Calu3 (cell line): ENCODE measurements at regions not wholly inside any gene's neighbourhood (a gene's known extent, or its start where the extent isn't known, plus 50 kb on each side); places are given as distances from the start of the nearest gene placed in this dataset.

ENCODE experiments used
- BruUV-seq: library from RNA; stranded (reverse); fragments of 400-500 nt; replicated peaks from 2 replicates; lab custom pipeline; 2021; lab: Mats Ljungman, UMichigan
- CTCF ChIA-PET: fragments of 300-600 bp; sonication (Branson Sonifier 250); formaldehyde crosslinking; loops from one replicate; lab custom pipeline; 2022; ENCODE audit warnings: antibody characterized with exemption; lab: Charles Lee
- DNase-seq: peaks from one replicate; pipeline ENCODE4 v3.0.0; 2022
- H3K27ac Mint-ChIP-seq: one replicate; pipeline ENCODE4 v1.8.0; 2022; ENCODE audit warnings: mixed read lengths; ENCODE audit not compliant: unreplicated experiment
- H3K27me3 Mint-ChIP-seq: one replicate; pipeline ENCODE4 v1.8.0; 2022; ENCODE audit warnings: mixed read lengths; ENCODE audit not compliant: unreplicated experiment
- H3K36me3 Mint-ChIP-seq: one replicate; pipeline ENCODE4 v1.8.0; 2022; ENCODE audit warnings: mild to moderate bottlenecking, moderate library complexity, mixed read lengths; ENCODE audit not compliant: insufficient read depth, unreplicated experiment
- H3K4me1 Mint-ChIP-seq: one replicate; pipeline ENCODE4 v1.8.0; 2022; ENCODE audit warnings: mild to moderate bottlenecking, low read depth, mixed read lengths; ENCODE audit not compliant: unreplicated experiment
- H3K4me3 Mint-ChIP-seq: one replicate; pipeline ENCODE4 v1.8.0; 2022; ENCODE audit warnings: mild to moderate bottlenecking, low read depth, moderate library complexity, mixed read lengths; ENCODE audit not compliant: unreplicated experiment
- H3K9me3 Mint-ChIP-seq: one replicate; pipeline ENCODE4 v1.8.0; 2022; ENCODE audit warnings: low read depth, mixed read lengths; ENCODE audit not compliant: unreplicated experiment
- intact Hi-C: fragments of 100-400 bp; cut with micrococcal nuclease; formaldehyde crosslinking; loops from one replicate; pipeline ENCODE4 v1.10.0; 2022; ENCODE audit not compliant: unreplicated experiment
- TF ChIP-seq, protein P1 (sequence below): fragments of 200-600 bp; IDR thresholded peaks from one replicate; pipeline ENCODE4 v1.8.0; 2022; ENCODE audit warnings: antibody characterized with exemption; ENCODE audit not compliant: unreplicated experiment

DNA sequence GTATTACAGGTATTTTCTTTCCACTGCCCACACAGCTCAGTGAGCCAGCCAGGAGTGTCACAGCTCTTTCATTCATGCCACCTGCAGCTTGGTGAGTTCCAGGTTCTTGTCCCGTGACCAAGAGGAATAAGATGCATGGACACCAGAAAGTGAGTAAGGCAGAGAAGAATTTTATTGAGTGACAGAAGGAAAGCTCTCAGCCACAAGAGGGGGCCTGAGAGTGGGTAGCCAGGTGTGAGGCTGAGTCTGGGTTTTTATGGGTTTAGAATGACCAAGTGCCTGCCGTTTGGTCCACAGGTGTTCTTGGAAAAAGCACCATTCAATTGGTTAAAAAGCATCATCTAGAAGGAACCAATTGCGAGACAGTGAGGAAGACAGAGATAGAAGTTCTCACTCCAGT is 1097.1 kb upstream of the SLC39A10 start:
- Mint-ChIP-seq H3K4me3 (no peak overlapping the region), H3K36me3 (no peaks in the 10 kb centered on the region), H3K27me3 (no peaks in the 10 kb centered on the region), H3K27ac (no peak overlapping the region), H3K9me3 (peaks cover 8% of the 10 kb centered on the region), H3K4me1 (no peaks in the 10 kb centered on the region)
- TF ChIP-seq, protein P1, sequence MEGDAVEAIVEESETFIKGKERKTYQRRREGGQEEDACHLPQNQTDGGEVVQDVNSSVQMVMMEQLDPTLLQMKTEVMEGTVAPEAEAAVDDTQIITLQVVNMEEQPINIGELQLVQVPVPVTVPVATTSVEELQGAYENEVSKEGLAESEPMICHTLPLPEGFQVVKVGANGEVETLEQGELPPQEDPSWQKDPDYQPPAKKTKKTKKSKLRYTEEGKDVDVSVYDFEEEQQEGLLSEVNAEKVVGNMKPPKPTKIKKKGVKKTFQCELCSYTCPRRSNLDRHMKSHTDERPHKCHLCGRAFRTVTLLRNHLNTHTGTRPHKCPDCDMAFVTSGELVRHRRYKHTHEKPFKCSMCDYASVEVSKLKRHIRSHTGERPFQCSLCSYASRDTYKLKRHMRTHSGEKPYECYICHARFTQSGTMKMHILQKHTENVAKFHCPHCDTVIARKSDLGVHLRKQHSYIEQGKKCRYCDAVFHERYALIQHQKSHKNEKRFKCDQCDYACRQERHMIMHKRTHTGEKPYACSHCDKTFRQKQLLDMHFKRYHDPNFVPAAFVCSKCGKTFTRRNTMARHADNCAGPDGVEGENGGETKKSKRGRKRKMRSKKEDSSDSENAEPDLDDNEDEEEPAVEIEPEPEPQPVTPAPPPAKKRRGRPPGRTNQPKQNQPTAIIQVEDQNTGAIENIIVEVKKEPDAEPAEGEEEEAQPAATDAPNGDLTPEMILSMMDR, result no peak
- DNase-seq, result no peak
- CTCF ChIA-PET, result no interaction called here
- no TSS peak for BruUV-seq
- intact Hi-C loops, result no loop called here

DNA sequence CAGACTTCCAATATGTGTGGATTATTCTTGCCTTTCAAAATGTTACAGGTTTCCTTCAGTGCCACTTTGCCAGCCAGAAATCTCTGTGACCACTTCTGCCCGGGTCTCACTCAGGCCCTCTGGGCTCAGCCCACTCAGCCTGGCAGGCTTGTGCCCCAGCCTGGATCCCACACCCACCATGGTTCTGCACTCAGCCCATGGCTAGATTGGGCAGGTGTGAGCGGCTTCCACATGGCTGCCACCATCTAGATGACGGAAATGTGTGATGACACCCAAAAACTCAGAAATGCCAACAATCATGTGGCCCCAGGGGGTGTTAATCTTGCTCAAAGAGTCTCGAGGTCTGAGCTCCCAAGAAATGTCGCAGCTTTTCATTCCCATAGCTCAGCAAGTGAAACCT is 1097.5 kb upstream of the SLC39A10 start:
- CTCF ChIA-PET, result no interaction called here
- no peak for DNase-seq
- Mint-ChIP-seq H3K4me3 (no peak overlapping the region), H3K27ac (no peak overlapping the region), H3K27me3 (no peaks in the 10 kb centered on the region), H3K9me3 (peaks cover 8% of the 10 kb centered on the region), H3K4me1 (no peaks in the 10 kb centered on the region), H3K36me3 (no peaks in the 10 kb centered on the region)
- intact Hi-C loops, result no loop called here
- no TSS peak for BruUV-seq
- TF ChIP-seq, protein P1, result no peak

DNA sequence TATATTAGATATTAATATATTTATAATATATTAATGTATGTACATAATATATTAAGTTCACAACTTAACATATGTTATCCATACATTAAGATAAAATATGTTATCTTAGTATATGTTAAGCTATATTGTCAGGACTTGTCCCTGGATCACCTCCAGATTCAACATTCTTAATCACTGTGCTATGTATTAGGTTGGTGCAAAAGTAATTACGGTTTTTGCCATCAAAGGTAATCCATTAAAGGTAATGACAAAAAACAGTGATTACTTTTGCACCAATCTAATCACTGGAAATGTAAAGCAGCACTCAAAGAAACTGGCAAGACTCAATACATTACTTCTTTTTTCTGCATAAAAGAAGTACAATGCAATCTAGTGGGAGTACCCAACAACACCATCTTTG is 1099.0 kb upstream of the SLC39A10 start:
- Mint-ChIP-seq H3K9me3 (peaks cover 8% of the 10 kb centered on the region), H3K4me3 (no peak overlapping the region), H3K4me1 (no peaks in the 10 kb centered on the region), H3K27me3 (no peaks in the 10 kb centered on the region), H3K27ac (no peak overlapping the region), H3K36me3 (no peaks in the 10 kb centered on the region)
- TF ChIP-seq, protein P1, result no peak
- intact Hi-C loops, result no loop called here
- BruUV-seq, result no TSS peak
- no peak for DNase-seq
- CTCF ChIA-PET, result no interaction called here

DNA sequence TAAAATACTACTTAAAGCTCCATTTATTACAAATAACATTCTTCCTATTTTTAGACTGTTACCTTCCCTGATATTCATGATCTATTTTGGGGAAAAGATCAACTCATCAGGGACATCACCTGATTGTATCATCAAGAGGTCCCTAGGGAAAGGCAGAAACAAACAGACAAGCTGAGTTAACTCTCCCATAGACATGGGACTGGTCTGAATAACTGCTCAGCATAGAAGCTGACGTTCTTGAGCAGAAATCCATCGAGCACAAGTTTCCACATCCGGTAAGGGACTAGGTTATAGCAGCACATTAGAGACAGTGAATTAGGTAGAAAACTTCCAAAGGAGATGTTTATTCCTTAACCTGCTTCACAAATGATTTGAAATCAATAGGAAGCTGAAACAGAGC is 1100.4 kb upstream of the SLC39A10 start:
- TF ChIP-seq, protein P1, result no peak
- Mint-ChIP-seq H3K4me1 (no peaks in the 10 kb centered on the region), H3K9me3 (peaks cover 8% of the 10 kb centered on the region), H3K36me3 (no peaks in the 10 kb centered on the region), H3K27ac (no peak overlapping the region), H3K27me3 (no peaks in the 10 kb centered on the region), H3K4me3 (no peak overlapping the region)
- CTCF ChIA-PET, result interaction anchor here (0.6 kb wide), 1 partner anchor 243 kb away, joined by 3 read pairs; no protein-coding TSS in a partner anchor
- no TSS peak for BruUV-seq
- intact Hi-C loops, result no loop called here
- DNase-seq, result no peak
